ENCODE measurements at regions not wholly inside any gene's neighbourhood (a gene's known extent, or its start where the extent isn't known, plus 50 kb on each side); places are given as distances from the start of the nearest gene placed in this dataset.

DNA sequence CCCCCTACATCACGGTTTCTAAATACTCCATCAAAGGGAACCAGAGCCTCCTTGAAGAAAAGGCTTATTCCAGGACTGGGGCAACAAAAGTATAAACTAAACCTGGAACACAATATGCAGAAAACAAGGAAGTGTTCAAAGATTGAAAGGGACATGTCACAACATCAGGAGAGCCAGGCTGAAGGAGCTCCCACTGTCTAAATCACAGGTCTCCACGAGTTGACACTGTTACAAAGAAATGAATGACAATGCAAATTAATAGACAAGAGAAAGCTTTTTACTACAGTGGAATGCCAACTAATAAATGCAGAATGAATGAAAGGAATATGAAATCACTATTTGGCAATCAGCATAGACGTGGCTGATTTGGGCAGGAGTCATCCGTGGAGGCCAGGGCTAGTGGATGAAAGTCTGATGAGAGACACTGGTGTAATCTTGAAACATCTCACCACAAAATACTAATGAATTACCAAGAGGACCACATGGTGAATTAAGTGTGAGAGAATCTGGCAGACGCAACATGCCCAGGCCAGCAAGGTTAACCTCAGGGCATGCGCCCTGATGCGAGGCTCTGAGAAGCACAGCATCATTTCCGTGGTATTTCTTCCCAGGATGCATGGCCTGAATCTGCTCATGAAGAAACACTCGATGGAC, 123.8 kb upstream of the TJP1 start:
- Mint-ChIP-seq H3K4me3 (no peak overlapping the region), H3K36me3 (peaks cover 6% of the 10 kb centered on the region; the same call in 1 of the 2 replicates), H3K27ac (no peak overlapping the region), H3K27me3 (ENCODE audit: low read depth) (no peaks in the 10 kb centered on the region; the same call in 1 of the 2 replicates), H3K4me1 (no peaks in the 10 kb centered on the region), H3K9me3 (peaks cover 11% of the 10 kb centered on the region; the same call in 1 of the 2 replicates)
- ATAC-seq: no peak
- no peak for DNase-seq (ENCODE audit: low spot score)
- ChIA-PET POLR2A (no interaction called here), CTCF (interaction anchor here (1.4 kb wide), 1 partner anchor 129 kb away, joined by 3 read pairs; no protein-coding TSS in a partner anchor)
- TF ChIP-seq, protein P1, sequence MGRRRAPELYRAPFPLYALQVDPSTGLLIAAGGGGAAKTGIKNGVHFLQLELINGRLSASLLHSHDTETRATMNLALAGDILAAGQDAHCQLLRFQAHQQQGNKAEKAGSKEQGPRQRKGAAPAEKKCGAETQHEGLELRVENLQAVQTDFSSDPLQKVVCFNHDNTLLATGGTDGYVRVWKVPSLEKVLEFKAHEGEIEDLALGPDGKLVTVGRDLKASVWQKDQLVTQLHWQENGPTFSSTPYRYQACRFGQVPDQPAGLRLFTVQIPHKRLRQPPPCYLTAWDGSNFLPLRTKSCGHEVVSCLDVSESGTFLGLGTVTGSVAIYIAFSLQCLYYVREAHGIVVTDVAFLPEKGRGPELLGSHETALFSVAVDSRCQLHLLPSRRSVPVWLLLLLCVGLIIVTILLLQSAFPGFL (CRISPR knock-in tag; IDR thresholded peaks at IDR 0.05; ENCODE audit: borderline replicate concordance): no peak
- TF ChIP-seq ZNF671 (CRISPR knock-in tag; IDR thresholded peaks at IDR 0.05) (no peak), FOXK1 (CRISPR knock-in tag; IDR thresholded peaks at IDR 0.05) (no peak), OVOL2 (CRISPR knock-in tag; IDR thresholded peaks at IDR 0.05; ENCODE audit: borderline replicate concordance) (no peak), TEAD4 (CRISPR knock-in tag; IDR thresholded peaks at IDR 0.05) (no peak), RELA (CRISPR knock-in tag; IDR thresholded peaks at IDR 0.05; ENCODE audit: borderline replicate concordance) (no peak), MXD4 (CRISPR knock-in tag; IDR thresholded peaks at IDR 0.05; ENCODE audit: borderline replicate concordance) (no peak), NFATC4 (CRISPR knock-in tag; IDR thresholded peaks at IDR 0.05) (no peak), KAT7 (CRISPR knock-in tag; IDR thresholded peaks at IDR 0.05; ENCODE audit: borderline replicate concordance) (no peak), ZNF416 (CRISPR knock-in tag; IDR thresholded peaks at IDR 0.05) (no peak), ZNF232 (CRISPR knock-in tag; IDR thresholded peaks at IDR 0.05) (no peak)
- TF ChIP-seq, protein P2, sequence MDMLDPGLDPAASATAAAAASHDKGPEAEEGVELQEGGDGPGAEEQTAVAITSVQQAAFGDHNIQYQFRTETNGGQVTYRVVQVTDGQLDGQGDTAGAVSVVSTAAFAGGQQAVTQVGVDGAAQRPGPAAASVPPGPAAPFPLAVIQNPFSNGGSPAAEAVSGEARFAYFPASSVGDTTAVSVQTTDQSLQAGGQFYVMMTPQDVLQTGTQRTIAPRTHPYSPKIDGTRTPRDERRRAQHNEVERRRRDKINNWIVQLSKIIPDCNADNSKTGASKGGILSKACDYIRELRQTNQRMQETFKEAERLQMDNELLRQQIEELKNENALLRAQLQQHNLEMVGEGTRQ (CRISPR knock-in tag; IDR thresholded peaks at IDR 0.05): no peak

- no peak overlapping the region for H3K27ac Mint-ChIP-seq
- CTCF ChIA-PET: interaction anchor here (1.3 to 2.2 kb wide), 3 partner anchors 19 to 130 kb away, joined by 3 to 8 read pairs (median 3); no protein-coding TSS in a partner anchor
- DNase-seq (ENCODE audit: low spot score): no peak
- 0 out of 2 replicates have a peak, but pooled peaks cover 3% of the 10 kb centered on the region for H3K36me3 Mint-ChIP-seq
- H3K9me3 Mint-ChIP-seq: peaks cover 4% of the 10 kb centered on the region; the same call in 1 of the 2 replicates
- ATAC-seq: no peak
- TF ChIP-seq, protein P3, sequence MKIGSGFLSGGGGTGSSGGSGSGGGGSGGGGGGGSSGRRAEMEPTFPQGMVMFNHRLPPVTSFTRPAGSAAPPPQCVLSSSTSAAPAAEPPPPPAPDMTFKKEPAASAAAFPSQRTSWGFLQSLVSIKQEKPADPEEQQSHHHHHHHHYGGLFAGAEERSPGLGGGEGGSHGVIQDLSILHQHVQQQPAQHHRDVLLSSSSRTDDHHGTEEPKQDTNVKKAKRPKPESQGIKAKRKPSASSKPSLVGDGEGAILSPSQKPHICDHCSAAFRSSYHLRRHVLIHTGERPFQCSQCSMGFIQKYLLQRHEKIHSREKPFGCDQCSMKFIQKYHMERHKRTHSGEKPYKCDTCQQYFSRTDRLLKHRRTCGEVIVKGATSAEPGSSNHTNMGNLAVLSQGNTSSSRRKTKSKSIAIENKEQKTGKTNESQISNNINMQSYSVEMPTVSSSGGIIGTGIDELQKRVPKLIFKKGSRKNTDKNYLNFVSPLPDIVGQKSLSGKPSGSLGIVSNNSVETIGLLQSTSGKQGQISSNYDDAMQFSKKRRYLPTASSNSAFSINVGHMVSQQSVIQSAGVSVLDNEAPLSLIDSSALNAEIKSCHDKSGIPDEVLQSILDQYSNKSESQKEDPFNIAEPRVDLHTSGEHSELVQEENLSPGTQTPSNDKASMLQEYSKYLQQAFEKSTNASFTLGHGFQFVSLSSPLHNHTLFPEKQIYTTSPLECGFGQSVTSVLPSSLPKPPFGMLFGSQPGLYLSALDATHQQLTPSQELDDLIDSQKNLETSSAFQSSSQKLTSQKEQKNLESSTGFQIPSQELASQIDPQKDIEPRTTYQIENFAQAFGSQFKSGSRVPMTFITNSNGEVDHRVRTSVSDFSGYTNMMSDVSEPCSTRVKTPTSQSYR (CRISPR knock-in tag; IDR thresholded peaks at IDR 0.05): no peak
- TF ChIP-seq FOXJ3 (CRISPR knock-in tag; IDR thresholded peaks at IDR 0.05; ENCODE audit: borderline replicate concordance) (no peak), RELA (CRISPR knock-in tag; IDR thresholded peaks at IDR 0.05; ENCODE audit: borderline replicate concordance) (no peak), ZNF396 (CRISPR knock-in tag; IDR thresholded peaks at IDR 0.05; ENCODE audit: borderline replicate concordance) (no peak), ERG (CRISPR knock-in tag; IDR thresholded peaks at IDR 0.05) (no peak), SP1 (CRISPR knock-in tag; conservative IDR thresholded peaks at IDR 0.05) (no peak), NFYB (CRISPR knock-in tag; conservative IDR thresholded peaks at IDR 0.05; ENCODE audit: low read depth) (no peak), USF1 (CRISPR knock-in tag; IDR thresholded peaks at IDR 0.05) (no peak), E2F4 (CRISPR knock-in tag; IDR thresholded peaks at IDR 0.05; ENCODE audit: borderline replicate concordance, low read depth) (no peak), ELF4 (CRISPR knock-in tag; IDR thresholded peaks at IDR 0.05; ENCODE audit: low read depth) (no peak), SMAD3 (CRISPR knock-in tag; IDR thresholded peaks at IDR 0.05; ENCODE audit: borderline replicate concordance) (no peak)
- TF ChIP-seq, protein P4, sequence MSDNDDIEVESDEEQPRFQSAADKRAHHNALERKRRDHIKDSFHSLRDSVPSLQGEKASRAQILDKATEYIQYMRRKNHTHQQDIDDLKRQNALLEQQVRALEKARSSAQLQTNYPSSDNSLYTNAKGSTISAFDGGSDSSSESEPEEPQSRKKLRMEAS (CRISPR knock-in tag; IDR thresholded peaks at IDR 0.05): no peak
- POLR2A ChIA-PET: no interaction called here
- H3K4me3 Mint-ChIP-seq: no peak overlapping the region
- H3K4me1 Mint-ChIP-seq: no peaks in the 10 kb centered on the region
- no peaks in the 10 kb centered on the region; the same call in 1 of the 2 replicates for H3K27me3 Mint-ChIP-seq (ENCODE audit: low read depth)
Measured at GRCh38 chr15:29944925-29945324, 122.7 kb upstream of the TJP1 start.

All from WTC11 (cell line).